Ishikawa (cell line): ENCODE measurements at regions not wholly inside any gene's neighbourhood (a gene's known extent, or its start where the extent isn't known, plus 50 kb on each side); places are given as distances from the start of the nearest gene placed in this dataset.

ENCODE experiments used
- CEBPB ChIP-seq: IDR thresholded peaks from 2 replicates; pipeline ENCODE4 v1.6.1; 2012
- CREB1 ChIP-seq: IDR thresholded peaks from 2 replicates; pipeline ENCODE4 v1.6.1; 2012; ENCODE audit warnings: low read depth
- EP300 ChIP-seq: IDR thresholded peaks from 2 replicates; pipeline ENCODE4 v1.6.1; 2012; ENCODE audit warnings: borderline replicate concordance
- FOXM1 ChIP-seq: IDR thresholded peaks from 2 replicates; pipeline ENCODE4 v1.6.1; 2012; ENCODE audit warnings: low read depth, borderline replicate concordance
- MAX ChIP-seq: IDR thresholded peaks from 2 replicates; pipeline ENCODE4 v1.6.1; 2012
- RAD21 ChIP-seq: IDR thresholded peaks from 2 replicates; pipeline ENCODE4 v1.6.1; 2012; ENCODE audit warnings: low read depth
- REST ChIP-seq: IDR thresholded peaks from 2 replicates; pipeline ENCODE4 v1.6.1; 2012; ENCODE audit warnings: low read depth, mild to moderate bottlenecking
- TAF1 ChIP-seq: IDR thresholded peaks from 2 replicates; pipeline ENCODE4 v1.6.1; 2012; ENCODE audit warnings: low read depth, mild to moderate bottlenecking
- TCF12 ChIP-seq: IDR thresholded peaks from 2 replicates; pipeline ENCODE4 v1.6.1; 2012; ENCODE audit warnings: low read depth
- TEAD4 ChIP-seq: IDR thresholded peaks from 2 replicates; pipeline ENCODE4 v1.6.1; 2012
- USF1 ChIP-seq: IDR thresholded peaks from 2 replicates; pipeline ENCODE4 v1.6.1; 2012
- YY1 ChIP-seq: IDR thresholded peaks from 2 replicates; pipeline ENCODE4 v1.6.1; 2012; ENCODE audit warnings: low read depth

GRCh38 chr16:22635801-22636200 is 125.1 kb downstream of the NPIPB5 start:
- TF ChIP-seq YY1 (no peak), TAF1 (no peak), EP300 (no peak), TCF12 (no peak), FOXM1 (no peak), MAX (no peak), USF1 (no peak), RAD21 (no peak), REST (no peak), TEAD4 (no peak), CEBPB (no peak), CREB1 (no peak)
